Tibial nerve (tissue), 4 donors: ENCODE measurements at regions not wholly inside any gene's neighbourhood (a gene's known extent, or its start where the extent isn't known, plus 50 kb on each side); places are given as distances from the start of the nearest gene placed in this dataset.

ENCODE experiments used
- CTCF ChIP-seq, 5 experiments: fragments of 200-600 bp in 3 of 5; fragments of 450-650 bp in 2 of 5; sonication (generic) in 3 of 5; IDR thresholded peaks; one replicate each; pipeline ENCODE4 v1.5.1; 2016 to 2019; ENCODE audit warnings: antibody characterized with exemption in 5 of 5, mild to moderate bottlenecking in 3 of 5, moderate library complexity in 2 of 5
- EP300 ChIP-seq, 2 donors: sonication (generic); formaldehyde crosslinking; IDR thresholded peaks; one replicate each; pipeline ENCODE4 v1.6.1; 2017; ENCODE audit warnings: antibody characterized with exemption in 2 of 2, mild to moderate bottlenecking in 1 of 2
- POLR2A ChIP-seq, 2 donors: fragments of 450-650 bp; IDR thresholded peaks; one replicate each; pipeline ENCODE4 v1.6.1; 2017; ENCODE audit warnings: antibody characterized with exemption in 2 of 2, mild to moderate bottlenecking in 2 of 2, moderate library complexity in 2 of 2

GRCh38 chr18:57983965-57984364, 60.1 kb upstream of the NEDD4L start:
- TF ChIP-seq POLR2A (IDR thresholded peaks at IDR 0.05) (no peak), CTCF (IDR thresholded peaks at IDR 0.05) (no peak), EP300 (IDR thresholded peaks at IDR 0.05) (no peak)
